Pulmonary artery endothelial cell (primary cell): ENCODE measurements at regions not wholly inside any gene's neighbourhood (a gene's known extent, or its start where the extent isn't known, plus 50 kb on each side); places are given as distances from the start of the nearest gene placed in this dataset.

Experiments used
- DNase-seq: peaks from one replicate; pipeline ENCODE4 v3.0.0-alpha.2; 2011; ENCODE audit warnings: low read depth, low spot score

DNA sequence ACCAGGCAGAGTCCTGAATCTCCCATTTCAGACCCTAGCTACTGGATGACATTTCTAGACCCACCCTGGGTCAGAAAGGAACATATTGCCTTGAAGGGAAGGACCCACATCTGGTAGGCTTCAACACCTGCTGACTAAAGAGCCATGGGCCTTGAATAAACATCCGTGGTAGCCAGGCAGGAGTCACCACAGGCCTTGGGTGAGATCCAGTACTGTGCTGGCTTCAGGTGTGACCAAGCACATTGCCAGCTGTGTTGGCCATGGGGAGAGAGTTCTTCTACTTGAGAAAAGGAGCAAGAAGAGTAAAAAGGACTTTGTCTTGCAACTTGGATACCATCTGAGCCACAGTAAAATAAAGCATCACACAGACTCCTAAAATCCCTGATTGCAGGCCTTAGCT lies 332.6 kb downstream of the SLC16A7 start:
- no peak for DNase-seq

DNA sequence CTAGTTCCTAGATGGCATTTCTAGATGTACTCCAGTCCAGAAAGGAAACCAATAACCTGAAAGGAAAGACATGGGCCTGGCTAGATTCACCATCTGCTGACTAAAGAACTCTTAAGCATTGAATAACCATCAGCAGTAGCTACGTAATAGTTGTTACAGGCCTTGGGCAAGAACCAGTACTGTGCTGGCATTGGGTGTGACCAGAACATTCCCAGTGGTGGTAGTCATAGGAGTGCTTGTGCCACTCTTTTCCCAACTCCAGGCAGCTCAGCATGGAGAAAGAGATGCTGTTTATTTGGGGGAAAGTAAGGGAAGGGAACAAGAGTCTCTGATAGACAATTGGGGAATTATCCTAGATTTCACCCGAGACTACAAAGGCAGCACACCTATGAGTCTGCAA lies 333.3 kb downstream of the SLC16A7 start:
- no peak for DNase-seq

DNA sequence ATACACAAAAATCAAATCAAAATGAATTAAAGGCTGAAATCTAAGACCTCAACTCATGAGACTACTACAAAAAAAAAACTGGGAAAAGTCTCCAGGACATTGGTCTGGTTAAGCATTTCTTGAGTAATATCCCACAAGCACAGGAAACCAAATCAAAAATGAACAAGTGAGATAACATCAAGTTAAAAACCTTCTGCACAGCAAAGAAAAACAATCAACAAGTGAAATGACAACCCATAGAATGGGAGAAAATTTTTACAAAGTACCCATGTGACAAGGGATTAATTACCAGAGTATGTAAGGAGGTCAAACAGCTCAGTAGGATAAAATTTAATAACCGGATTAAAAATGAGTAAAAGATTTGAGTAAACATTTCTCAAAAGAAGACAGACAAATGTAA lies 338.7 kb downstream of the SLC16A7 start:
- DNase-seq = no peak

DNA sequence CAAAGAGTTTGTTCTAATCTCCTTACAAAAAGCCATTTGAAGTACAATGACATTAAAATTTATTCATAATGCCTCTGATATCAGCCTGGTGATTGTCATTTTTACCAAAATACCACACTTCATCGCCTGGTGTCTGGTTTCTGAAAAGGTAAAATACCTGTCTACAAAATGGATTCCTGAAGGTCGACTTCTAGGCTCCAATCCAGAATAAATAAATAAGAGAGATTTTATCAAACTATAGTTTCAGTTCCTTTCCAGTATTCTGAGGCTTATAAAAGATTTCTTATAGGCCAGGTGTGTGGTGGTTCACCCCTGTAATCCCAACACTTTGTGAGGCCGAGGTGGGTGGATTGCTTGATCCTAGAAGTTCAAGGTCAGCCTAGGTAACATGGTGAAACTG lies 340.7 kb downstream of the SLC16A7 start:
- DNase-seq = no peak

DNA sequence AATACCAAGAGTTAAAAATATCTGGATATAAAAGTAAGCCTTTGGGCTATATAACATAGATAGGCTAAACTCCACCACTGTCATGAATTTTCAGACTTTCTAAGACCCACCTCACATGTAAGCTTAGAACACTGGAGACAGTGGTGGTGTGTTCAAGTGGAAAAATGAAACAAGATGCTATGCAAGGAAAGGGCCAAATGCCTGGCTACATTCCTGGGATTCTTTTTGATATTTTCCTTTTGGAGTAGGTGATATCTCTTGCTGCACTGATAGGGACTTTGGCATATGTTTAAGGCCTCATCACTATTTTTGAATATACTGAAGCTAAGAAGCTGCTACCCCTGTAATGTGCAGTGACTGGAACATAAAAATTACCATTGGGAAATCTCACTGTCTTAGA lies 341.3 kb downstream of the SLC16A7 start:
- DNase-seq = no peak

DNA sequence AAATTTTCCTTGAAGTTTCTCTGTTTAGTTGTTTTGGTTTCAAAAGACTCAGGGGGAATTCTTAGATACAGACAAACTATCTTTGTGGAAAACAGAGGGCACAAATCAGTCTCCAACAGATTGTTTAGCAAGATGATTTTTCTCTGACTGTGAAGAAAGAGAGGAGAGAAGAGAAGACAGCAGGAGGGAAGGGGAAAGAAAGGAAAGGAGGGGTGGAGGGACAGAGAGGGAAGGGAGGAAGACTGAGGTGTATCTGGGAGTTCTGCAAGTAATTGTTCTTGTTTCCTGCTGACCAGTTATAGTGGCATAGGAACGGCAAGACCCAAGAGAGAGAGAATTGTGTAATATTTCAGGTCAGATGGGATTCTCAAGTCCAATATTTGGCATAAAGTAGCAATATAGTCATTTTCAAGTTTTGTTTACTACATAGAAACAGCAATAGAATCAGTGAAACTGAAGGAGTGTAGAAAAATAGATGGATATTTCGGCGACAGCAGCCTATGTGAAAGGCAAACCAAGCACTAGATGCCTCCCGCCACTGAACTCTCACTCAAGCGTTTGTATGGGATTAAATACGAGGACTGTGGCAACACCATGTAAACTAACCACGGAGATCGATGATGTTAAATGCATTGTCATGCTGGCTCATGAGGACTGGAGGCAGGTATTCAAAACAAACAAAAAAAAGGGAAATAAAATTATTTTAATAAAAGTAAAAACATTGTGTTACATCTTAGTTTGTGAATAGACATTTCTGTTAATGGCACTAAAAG lies 342.5 kb downstream of the SLC16A7 start:
- no peak for DNase-seq

DNA sequence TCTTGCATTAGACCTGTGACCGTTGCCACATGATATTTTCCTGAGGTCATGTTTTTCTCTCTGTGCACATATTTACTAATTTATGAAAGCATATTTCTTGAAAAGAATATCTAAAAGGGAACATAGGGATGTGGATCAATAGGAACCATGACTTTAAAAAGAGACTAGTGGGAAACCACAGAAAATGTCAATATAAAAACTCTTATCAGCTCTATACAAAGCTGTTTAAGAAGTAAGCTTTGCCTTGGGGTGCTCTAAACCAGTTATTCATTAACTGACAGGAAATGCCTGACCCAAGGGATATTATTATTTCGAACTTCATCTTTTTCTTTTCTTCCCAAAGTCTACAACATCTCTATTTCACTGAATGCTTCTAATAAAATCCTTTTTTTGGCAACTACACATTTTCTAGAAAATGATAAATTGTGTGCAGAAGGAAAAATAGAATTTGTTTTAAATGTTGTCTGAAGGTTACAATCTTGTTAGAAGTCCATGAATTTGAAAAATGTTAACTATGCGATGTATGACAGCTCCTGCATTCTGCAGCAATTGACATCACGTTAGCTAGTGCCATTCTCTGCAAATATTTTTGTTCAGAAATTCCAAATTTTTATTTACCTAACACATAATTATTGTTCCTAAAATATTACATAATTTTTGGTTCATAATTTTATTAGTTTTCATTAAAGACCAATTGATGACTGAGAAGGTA lies 345.0 kb downstream of the SLC16A7 start:
- DNase-seq = no peak

DNA sequence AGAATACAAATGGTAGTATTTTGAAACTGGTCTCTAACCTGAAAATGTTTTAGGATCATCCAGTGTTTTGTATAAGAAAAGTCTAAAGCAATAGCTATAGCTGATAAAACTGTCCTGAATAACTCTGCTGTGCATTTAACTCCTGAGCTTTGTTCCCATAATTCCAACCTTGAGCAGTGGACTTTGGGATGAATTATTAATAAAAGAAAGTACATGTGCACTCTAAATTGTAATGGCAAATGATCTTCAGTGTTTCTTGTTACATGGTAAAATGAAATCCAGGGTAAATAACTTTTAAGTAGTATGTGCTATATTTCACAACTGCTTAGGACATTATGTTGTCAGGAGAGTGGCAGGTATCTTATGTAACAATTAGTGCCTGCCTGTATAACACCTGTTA lies 345.6 kb downstream of the SLC16A7 start:
- DNase-seq = no peak

DNA sequence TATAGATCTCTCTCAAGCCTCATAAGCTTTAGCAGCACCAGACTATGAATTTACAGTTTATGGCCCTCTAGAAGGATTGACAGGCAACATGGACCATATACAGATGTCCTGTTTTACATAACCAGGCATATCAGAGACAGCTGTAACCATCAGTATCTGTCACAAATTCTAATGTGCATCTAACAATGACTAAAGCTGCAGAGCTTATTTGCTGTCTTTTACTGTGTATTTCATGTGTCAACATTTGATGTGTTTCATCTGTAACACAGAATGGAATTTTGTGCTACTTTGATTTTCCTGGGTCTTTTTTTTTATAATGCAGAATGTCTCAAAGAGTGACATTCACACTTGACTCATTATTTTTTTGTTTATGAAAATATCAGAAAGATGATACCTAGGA lies 348.3 kb downstream of the SLC16A7 start:
- DNase-seq = no peak

DNA sequence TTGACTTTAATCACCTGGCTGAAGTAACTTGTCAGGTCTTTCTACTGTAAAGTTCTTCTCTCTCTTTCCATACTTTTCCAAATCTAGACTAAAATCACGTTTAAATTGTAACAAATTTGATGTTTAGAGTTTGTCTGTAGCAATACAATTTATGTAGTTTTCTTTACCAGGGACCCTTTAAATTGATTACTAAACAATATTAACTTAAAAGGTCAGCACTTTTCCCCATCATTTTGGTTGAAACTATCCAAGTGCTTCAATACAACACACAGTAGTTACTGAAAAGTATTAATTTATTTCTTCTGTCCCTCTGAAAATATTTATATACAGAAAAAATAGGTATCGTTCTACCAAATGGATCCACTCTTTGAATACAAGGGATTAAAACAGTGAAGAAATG lies 350.8 kb downstream of the SLC16A7 start:
- DNase-seq = no peak

DNA sequence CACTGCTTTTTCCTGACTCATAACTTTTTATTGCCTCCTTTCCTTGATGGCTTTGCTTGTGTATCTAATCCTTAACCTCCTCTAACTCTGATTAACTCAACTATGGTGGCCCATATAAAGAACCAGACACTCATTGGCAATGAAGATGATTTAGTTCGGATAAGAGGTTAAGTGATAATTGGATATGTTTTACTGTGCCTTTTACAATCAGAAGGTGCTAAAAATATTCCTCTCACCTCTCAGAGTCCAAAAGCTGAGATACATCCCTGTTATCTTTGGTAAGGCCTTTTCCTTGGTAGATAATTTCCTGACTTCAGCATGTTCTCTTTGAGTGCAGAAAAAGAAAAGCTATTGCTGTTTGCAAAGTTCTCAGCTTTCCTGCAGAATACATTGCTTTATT lies 367.7 kb downstream of the SLC16A7 start:
- no peak for DNase-seq

DNA sequence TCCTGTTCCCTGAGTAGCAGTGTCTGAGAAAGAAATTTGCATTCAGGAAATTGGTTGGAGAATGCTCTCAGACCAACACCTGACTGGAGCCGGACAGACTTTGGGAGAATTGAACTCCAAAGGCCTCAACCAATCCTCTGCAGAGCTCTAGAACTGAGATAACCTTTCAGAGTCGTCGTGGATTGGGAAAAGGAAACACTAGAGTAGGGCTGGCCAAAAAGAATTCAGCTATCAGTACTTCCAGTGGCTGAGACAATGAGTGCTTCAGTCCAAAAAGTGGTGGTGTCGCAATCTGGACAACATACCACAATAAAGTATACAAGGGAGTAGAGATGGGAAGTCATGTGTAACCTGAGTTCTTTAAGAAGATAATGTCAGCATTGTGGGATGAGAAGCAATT lies 377.1 kb downstream of the SLC16A7 start:
- no peak for DNase-seq

DNA sequence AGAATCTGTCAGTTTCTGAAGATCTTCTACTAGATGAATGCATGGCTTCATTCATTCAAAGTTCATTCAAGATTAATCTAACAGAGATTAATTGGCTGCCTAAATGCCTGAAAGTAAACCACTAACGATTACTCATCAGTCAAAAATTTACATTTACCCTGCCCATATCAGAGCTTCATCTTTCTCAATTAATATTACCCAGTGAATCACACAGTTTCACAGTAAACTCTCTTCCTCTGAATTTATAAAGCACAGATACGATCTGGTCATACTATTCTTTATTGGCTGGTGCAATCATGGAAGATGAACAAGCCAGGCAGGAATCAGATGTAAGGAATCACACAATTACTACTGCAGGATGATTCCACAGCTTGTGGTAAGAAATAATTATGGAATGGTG lies 377.7 kb downstream of the SLC16A7 start:
- DNase-seq = no peak

DNA sequence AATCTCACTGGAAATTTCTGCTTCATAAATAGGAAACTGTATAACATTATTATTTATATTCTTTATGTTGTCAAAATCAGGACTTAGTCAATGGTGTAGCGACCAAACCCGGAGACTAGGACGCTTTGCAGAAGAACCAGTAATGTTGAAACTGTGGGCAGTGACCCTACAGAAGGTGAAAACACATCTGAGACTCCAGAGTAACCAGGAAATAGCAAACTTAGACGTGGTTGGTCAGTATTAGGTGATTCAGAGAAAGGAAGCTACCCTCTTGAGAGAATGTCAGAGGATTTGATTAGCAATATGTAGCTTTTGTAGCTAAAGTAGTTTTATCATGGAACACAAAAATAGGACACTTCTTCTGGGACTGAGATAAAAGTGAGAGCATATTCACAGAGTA lies 381.9 kb downstream of the SLC16A7 start:
- DNase-seq = no peak

DNA sequence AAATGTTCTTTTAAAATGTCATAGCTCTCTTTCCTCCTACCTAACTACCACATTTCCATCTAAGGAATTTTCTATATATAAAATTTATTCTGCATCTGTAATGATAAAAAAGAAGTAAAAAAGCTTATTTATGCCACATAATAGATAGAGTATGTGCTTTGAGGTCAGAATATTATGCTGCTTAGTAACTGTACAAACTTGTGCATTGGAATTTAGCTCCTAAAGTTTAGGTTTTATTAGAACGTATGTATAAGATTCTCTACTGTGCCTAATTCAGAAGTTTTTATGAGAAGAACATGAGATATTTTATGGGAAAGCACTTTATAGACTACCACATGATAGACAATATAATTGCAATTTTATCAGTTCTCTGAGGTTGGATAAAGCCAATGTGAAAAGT lies 384.6 kb downstream of the SLC16A7 start:
- DNase-seq = no peak

DNA sequence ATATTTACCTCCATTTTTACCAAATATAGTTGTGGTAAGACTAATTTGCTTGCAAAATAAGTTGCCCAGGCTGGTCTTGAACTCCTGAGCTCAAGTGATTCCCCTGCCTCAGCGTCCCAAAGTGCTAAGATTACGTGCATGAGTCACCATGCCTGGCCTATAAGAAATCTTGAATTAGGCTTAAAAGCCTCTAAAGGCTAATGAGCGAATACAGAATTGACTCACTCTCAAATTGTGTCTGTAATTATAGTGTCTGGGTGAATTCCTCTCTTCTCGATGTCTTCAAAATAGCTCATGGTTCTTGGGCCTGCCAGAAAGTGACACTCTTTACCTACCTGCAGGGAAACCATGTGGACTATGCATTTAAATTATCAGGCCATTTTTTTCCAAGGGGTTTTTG lies 403.5 kb downstream of the SLC16A7 start:
- no peak for DNase-seq

DNA sequence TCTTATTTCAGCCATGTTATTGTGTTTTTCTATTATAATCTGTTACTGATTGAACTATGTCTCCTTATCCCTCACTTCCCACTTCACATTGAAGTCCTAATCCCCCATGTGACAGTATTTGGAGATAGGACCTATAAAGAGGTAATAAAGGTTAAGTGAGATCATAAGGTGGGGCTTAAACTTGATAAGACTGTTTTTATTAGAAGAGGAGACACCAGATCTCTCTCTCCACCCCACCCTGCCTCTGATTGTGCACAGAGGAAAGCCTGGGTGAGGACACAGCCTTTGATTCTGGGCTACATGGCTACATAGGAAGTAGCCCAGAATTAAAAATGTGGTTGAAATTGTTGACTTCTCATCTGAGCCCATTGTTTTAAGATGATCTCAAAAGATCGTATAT lies 414.7 kb downstream of the SLC16A7 start:
- no peak for DNase-seq

DNA sequence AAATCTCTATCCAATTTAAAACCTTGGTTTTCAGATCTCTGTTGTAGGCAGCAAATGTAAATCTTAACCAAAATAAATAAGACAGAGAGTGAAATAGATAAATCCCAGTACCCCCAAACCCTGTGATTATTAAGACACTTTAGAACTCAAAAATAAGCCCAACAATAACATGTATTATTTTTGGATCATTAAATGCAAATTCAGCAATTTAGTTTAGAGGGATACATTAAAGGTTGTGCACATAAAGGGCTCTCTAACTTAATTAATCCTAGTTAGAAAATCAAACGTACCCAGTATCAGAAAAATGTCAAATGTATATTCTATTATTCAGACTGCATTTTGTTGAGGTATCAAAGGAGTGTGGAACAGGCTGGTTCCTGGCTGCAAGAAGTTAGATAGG lies 416.8 kb downstream of the SLC16A7 start:
- DNase-seq = no peak

DNA sequence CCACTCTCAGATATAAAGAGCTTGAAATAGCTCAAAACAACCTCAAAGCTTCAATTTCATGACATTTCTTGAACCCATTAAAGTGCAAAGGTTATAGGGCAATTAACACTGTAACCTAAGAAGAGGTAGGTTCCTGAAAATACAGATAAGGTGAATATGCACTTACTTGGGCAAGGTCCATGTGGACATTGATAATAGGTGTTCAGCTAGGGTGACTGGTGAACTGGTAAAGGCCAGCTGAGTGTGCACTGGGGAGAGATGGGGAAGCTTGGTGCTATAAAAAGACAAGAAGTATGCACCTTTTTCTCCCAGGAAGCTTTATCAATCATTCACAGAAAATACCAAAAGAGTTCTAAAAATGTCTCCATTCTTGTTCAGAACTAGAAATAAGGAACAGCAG lies 418.6 kb downstream of the SLC16A7 start:
- DNase-seq = no peak

DNA sequence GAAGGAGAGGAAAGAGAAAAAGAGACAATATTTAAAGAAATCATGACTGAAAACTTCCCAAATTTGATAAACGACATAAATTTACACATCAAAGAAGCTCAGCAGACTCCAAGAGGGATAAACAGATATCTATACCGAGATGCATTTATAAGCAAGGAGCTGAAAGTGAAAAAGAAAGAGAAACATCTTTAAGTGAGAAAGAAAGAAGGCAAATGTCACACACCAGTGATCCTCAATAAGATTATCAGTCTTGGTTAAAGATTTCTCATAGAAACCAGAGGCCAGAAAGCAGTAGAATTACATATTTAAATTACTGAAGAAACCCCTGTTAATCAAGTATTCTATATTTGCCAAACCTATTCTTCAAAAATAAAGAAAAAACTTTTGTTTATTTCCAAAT lies 424.2 kb downstream of the SLC16A7 start:
- DNase-seq = no peak

DNA sequence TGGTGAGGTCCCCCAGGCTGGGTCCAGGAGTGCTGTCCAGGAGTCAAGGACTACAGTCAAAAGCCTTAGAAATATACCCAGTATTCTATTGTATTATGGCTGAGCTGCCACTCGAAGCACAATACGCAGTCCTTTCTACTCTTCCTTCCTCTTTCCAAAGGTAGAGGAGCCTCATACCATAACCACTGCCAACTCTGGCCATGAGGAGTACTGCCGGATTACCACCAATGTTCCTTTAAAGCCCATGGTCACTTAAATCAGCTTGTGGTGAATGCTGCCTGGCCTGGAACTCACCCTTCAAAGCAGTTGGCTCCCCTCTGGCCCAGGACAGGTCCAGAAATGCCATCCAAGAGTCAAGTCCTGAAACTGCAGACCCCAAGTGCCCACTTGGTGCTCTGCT lies 425.4 kb downstream of the SLC16A7 start:
- DNase-seq = no peak

DNA sequence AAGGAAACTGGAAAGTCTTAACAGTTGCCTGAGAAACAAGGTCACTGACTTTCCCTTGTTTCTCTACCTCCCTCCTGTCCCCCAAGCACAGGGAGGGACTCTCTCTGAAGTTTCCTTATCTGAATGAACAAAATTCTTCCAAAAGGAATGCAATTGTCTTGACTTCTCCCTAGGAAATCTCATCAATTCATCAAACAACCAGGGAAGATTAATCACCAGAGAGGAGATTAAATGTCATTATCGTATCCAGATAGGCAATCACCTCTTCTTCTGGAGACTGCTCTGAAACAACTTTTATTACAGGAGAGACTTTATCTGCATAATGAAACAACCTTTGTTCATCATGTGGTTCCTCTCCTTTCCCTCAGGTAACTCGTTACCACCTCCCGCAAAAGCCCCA lies 431.4 kb downstream of the SLC16A7 start:
- no peak for DNase-seq

DNA sequence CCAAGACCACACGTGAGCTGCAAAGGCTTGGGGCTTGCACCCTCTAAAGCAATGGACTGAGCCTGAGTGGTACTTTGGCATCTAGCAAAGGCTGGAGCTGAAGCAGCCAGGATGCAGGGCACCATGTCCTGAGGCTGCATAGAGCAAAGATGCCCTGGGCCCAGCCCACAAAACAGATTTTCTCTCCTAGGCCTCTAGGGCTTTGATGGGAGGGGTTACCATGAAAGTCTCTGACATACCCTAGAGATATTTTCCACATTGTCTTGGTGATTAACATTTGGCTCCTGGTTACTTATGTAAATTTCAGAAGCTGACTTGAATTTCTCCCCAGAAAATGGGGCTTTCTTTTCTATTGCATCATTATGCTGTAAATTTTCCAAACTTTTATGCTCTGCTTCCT lies 438.3 kb downstream of the SLC16A7 start:
- no peak for DNase-seq
